K562 (cell line): ENCODE measurements at regions not wholly inside any gene's neighbourhood (a gene's known extent, or its start where the extent isn't known, plus 50 kb on each side); places are given as distances from the start of the nearest gene placed in this dataset.

Source experiments
- ATAC-seq: fragments of 200-7000 bp; cut with Tn5 transposase; 3 replicates; pipeline ENCODE4 v1.9.1; 2020; ENCODE audit warnings: moderate library complexity
- BruUV-seq: library from RNA; stranded (reverse); fragments of 400-500 nt; replicated peaks from 2 replicates; lab custom pipeline; 2021; lab: Mats Ljungman, UMichigan
- CTCF ChIA-PET: fragments of 300-600 bp; formaldehyde crosslinking; extraction: SDS; loops from one replicate; lab custom pipeline; 2021; ENCODE audit warnings: low intra/inter-chr PET ratio; lab: Yijun Ruan, JAX
- POLR2A ChIA-PET: fragments of 300-600, 350-650 bp; sonication (Branson Sonifier 250); formaldehyde crosslinking; extraction: SDS; loops from one replicate; lab custom pipeline; 2021; ENCODE audit warnings: antibody characterized with exemption, inconsistent platforms; lab: Yijun Ruan, JAX
- DNase-seq, 4 experiments: peaks; one replicate each; pipeline versions ENCODE4 v3.0.0 to v3.0.0-alpha.2; 2011 to 2018; ENCODE audit warnings: low spot score in 3 of 4, mixed read lengths in 3 of 4; ENCODE audit errors: extremely low read depth in 1 of 4
- FAIRE-seq: peaks from 2 replicates; lab custom pipeline; 2011; peaks lifted over from hg19 to GRCh38; lab: Jason Lieb, UNC
- H2AFZ ChIP-seq: 2 replicates; pipeline ENCODE4 v1.6.0; 2011; ENCODE audit warnings: low read depth, low read length, control low read depth, inconsistent platforms
- H3K27ac ChIP-seq: fragments of 200-600 bp; 3 replicates; pipeline ENCODE4 v1.8.0; 2011; ENCODE audit warnings: low read depth, mild to moderate bottlenecking, control low read depth, inconsistent platforms, low read length, moderate library complexity, mixed read lengths; ENCODE audit errors: extremely low read depth
- H3K27me3 ChIP-seq, 2 experiments: fragments of 300-600 bp in 1 of 2; 2 replicates in 1 of 2; 3 replicates in 1 of 2; pipeline versions ENCODE4 v1.6.0 to v1.8.0; 2011; ENCODE audit warnings: inconsistent platforms in 2 of 2, low read length in 2 of 2, mild to moderate bottlenecking in 1 of 2, mixed read lengths in 1 of 2, moderate library complexity in 1 of 2; ENCODE audit not compliant: control insufficient read depth in 2 of 2, insufficient read depth in 2 of 2
- H3K36me3 ChIP-seq: fragments of 300-600 bp; 3 replicates; pipeline ENCODE4 v1.8.0; 2011; ENCODE audit warnings: mild to moderate bottlenecking, low read length, inconsistent platforms; ENCODE audit not compliant: control insufficient read depth, insufficient read depth
- H3K4me1 ChIP-seq, 2 experiments: fragments of 200-600 bp in 1 of 2; replicated peaks in 1 of 2; 2 replicates in 1 of 2; 3 replicates in 1 of 2; pipeline versions ENCODE4 v1.5.1 to v1.8.0; 2011; ENCODE audit warnings: inconsistent platforms in 2 of 2, low read length in 2 of 2, mild to moderate bottlenecking in 1 of 2, mixed read lengths in 1 of 2, moderate library complexity in 1 of 2; ENCODE audit not compliant: control insufficient read depth in 2 of 2, insufficient read depth in 2 of 2
- H3K4me2 ChIP-seq: 2 replicates; pipeline ENCODE4 v1.6.1; 2011; ENCODE audit warnings: low read length, control low read depth, inconsistent platforms, mixed read lengths; ENCODE audit not compliant: insufficient read depth
- H3K4me3 ChIP-seq: fragments of 200-600 bp; sonication (generic), shearing (Covaris generic); 2 replicates; pipeline ENCODE4 v1.5.1; 2016; ENCODE audit warnings: control low read depth, inconsistent platforms
- H3K79me2 ChIP-seq: fragments of 200-600 bp; 3 replicates; pipeline ENCODE4 v1.8.0; 2011; ENCODE audit warnings: low read length, inconsistent platforms; ENCODE audit not compliant: control insufficient read depth, insufficient read depth
- H3K9ac ChIP-seq, 2 experiments: 2 replicates each; pipeline versions ENCODE4 v1.6.0 to v1.6.1; 2011; ENCODE audit warnings: low read depth in 2 of 2, low read length in 2 of 2, control low read depth in 1 of 2, inconsistent platforms in 1 of 2, mild to moderate bottlenecking in 1 of 2, mixed read lengths in 1 of 2; ENCODE audit not compliant: insufficient read depth in 1 of 2
- H3K9me1 ChIP-seq: one replicate; pipeline ENCODE4 v1.6.0; 2011; ENCODE audit warnings: inconsistent platforms, mild to moderate bottlenecking, low read length, moderate library complexity; ENCODE audit not compliant: control insufficient read depth, insufficient read depth
- H3K9me3 ChIP-seq: replicated peaks from 2 replicates; pipeline ENCODE4 v1.5.1; 2011; ENCODE audit warnings: low read depth, low read length, inconsistent platforms; ENCODE audit not compliant: control insufficient read depth, insufficient read depth
- H4K20me1 ChIP-seq: replicated peaks from 2 replicates; pipeline ENCODE4 v1.6.1; 2011; ENCODE audit warnings: low read length, inconsistent platforms, mixed read lengths; ENCODE audit not compliant: control insufficient read depth, insufficient read depth
- WGBS: fragments of 100-300 bp; shearing (Covaris generic); methylation state at CpG from one replicate; pipeline ENCODE4 v1.1.6; 2016; ENCODE audit warnings: low coverage, mixed read lengths; ENCODE audit not compliant: insufficient coverage; ENCODE audit errors: missing lambda C conversion rate; 5-methylcytosine and 5-hydroxymethylcytosine counted together
- in situ Hi-C: fragments of 300-500 bp; cut with MboI; formaldehyde crosslinking; loops from 4 replicates; pipeline ENCODE4 v1.15.0; 2018; ENCODE audit warnings: inconsistent platforms, mixed read lengths
- intact Hi-C: fragments of 100-400 bp; cut with micrococcal nuclease; formaldehyde crosslinking; loops from 2 replicates; pipeline ENCODE4 v1.14.2; 2022
- TF ChIP-seq, protein P1 (sequence below): fragments of 250-450 bp; sonication (Bioruptor Pico); IDR thresholded peaks from 2 replicates; pipeline ENCODE4 v1.8.0; 2022; ENCODE audit warnings: inconsistent platforms
- TF ChIP-seq, protein P2 (sequence below), 3 experiments: IDR thresholded peaks in 2 of 3; conservative IDR thresholded peaks in 1 of 3; 2 replicates each; pipeline ENCODE4 v1.5.1; 2011 to 2012; ENCODE audit warnings: low read length in 3 of 3, mild to moderate bottlenecking in 3 of 3, control low read depth in 2 of 3, improper control_type of control experiment in 1 of 3, inconsistent platforms in 1 of 3, low read depth in 1 of 3, mixed read lengths in 1 of 3, moderate library complexity in 1 of 3; ENCODE audit not compliant: insufficient read depth in 2 of 3

GRCh38 chr10:93142534-93142933, 68.8 kb downstream of the CYP26A1 start:
- CTCF ChIA-PET, result no interaction called here
- intact Hi-C loops, result no loop called here

More at GRCh38 chr10:93142534-93142933, 68.8 kb downstream of the CYP26A1 start:
- no peaks in the 10 kb centered on the region for H3K9me1 ChIP-seq
- H3K9ac ChIP-seq, result no peak overlapping the region
- FAIRE-seq, result no peak
- TF ChIP-seq, protein P1, sequence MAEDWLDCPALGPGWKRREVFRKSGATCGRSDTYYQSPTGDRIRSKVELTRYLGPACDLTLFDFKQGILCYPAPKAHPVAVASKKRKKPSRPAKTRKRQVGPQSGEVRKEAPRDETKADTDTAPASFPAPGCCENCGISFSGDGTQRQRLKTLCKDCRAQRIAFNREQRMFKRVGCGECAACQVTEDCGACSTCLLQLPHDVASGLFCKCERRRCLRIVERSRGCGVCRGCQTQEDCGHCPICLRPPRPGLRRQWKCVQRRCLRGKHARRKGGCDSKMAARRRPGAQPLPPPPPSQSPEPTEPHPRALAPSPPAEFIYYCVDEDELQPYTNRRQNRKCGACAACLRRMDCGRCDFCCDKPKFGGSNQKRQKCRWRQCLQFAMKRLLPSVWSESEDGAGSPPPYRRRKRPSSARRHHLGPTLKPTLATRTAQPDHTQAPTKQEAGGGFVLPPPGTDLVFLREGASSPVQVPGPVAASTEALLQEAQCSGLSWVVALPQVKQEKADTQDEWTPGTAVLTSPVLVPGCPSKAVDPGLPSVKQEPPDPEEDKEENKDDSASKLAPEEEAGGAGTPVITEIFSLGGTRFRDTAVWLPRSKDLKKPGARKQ (CRISPR knock-in tag), result no peak
- TF ChIP-seq, protein P2, sequence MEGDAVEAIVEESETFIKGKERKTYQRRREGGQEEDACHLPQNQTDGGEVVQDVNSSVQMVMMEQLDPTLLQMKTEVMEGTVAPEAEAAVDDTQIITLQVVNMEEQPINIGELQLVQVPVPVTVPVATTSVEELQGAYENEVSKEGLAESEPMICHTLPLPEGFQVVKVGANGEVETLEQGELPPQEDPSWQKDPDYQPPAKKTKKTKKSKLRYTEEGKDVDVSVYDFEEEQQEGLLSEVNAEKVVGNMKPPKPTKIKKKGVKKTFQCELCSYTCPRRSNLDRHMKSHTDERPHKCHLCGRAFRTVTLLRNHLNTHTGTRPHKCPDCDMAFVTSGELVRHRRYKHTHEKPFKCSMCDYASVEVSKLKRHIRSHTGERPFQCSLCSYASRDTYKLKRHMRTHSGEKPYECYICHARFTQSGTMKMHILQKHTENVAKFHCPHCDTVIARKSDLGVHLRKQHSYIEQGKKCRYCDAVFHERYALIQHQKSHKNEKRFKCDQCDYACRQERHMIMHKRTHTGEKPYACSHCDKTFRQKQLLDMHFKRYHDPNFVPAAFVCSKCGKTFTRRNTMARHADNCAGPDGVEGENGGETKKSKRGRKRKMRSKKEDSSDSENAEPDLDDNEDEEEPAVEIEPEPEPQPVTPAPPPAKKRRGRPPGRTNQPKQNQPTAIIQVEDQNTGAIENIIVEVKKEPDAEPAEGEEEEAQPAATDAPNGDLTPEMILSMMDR (IDR thresholded peaks at IDR 0.05 in 2 of 3, conservative IDR thresholded peaks at IDR 0.05 in 1 of 3; ENCODE audit: insufficient read depth in 2 of 3, low read depth in 1 of 3, low read length in 3 of 3), result peak in 2 of 3 experiments; percentile 18 to 27; a peak in 2 of 6 replicates
- TF ChIP-seq, all 486 proteins: peak for 1
- Histone ChIP-seq H3K79me2 (no peaks in the 10 kb centered on the region), H3K27ac (no peak overlapping the region), H4K20me1 (no peaks in the 10 kb centered on the region), H3K9me3 (no peaks in the 10 kb centered on the region), H3K4me2 (no peak overlapping the region), H2AFZ (no peak overlapping the region), H3K27me3 (peaks cover 3 to 14% of the 10 kb centered on the region in 2 experiments; a peak in 3 of 5 replicates), H3K4me1 (no peaks in the 10 kb centered on the region), H3K36me3 (no peaks in the 10 kb centered on the region), H3K4me3 (no peak overlapping the region)
- POLR2A ChIA-PET, result no interaction called here
- in situ Hi-C loops, result no loop called here
- DNase-seq, result peak in 1 of 4 experiments; percentile 11
- BruUV-seq, result no TSS peak
- no peak for ATAC-seq
- whole genome bisulfite sequencing, result 0% methylated on average over 2 of the region's 3 CpGs
